ENCODE measurements at regions not wholly inside any gene's neighbourhood (a gene's known extent, or its start where the extent isn't known, plus 50 kb on each side); places are given as distances from the start of the nearest gene placed in this dataset.
A peak's percentile ranks its signal among the peaks of the same experiment; 100 is the strongest.
"Not testable (repeated sequence)": the region's sequence is repeated elsewhere in the genome, so short reads cannot be mapped to it uniquely, and the experiment has no call there.

DNA sequence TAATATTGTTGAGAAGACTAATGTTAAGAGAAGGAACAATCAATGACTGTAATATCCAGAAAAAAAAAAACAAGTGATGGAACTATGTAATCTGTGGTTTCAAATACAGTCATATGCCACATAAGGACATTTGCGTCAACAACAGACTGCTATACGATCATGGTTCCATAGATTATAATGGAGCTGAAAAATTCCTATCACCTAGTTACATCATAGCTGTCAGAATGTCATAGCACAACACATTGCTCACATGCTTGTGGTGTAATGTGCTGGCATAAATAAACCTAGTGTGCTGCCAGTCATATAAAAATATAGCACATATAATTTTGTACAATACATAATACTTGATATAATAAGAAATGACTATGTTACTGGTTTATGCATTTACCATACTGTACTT lies 653.5 kb downstream of the TRHDE start:
- H3K27me3 ChIP-seq (ENCODE audit: insufficient read depth, low read depth), result no peaks in the 10 kb centered on the region
- H3F3A ChIP-seq (ENCODE audit: insufficient read depth, low read depth), result no peaks in the 10 kb centered on the region
- H2AFZ ChIP-seq, result no peak overlapping the region
- no peak overlapping the region for H3K4me3 ChIP-seq
- no peaks in the 10 kb centered on the region for H3K9me3 ChIP-seq (ENCODE audit: insufficient read depth, low read depth)
- H3K36me3 ChIP-seq (ENCODE audit: low read depth), result no peaks in the 10 kb centered on the region
- intact Hi-C loops (cut with micrococcal nuclease; ENCODE audit: unreplicated experiment), result no loop called here
- no peaks in the 10 kb centered on the region for H3K9me2 ChIP-seq (ENCODE audit: insufficient read depth)
- no peaks in the 10 kb centered on the region for H3K79me2 ChIP-seq (ENCODE audit: low read depth)
- ChIA-PET CTCF (no interaction called here), POLR2A (ENCODE audit: unreplicated experiment) (no interaction called here)
- DNase-seq, result no peak
- TF ChIP-seq, protein P1, sequence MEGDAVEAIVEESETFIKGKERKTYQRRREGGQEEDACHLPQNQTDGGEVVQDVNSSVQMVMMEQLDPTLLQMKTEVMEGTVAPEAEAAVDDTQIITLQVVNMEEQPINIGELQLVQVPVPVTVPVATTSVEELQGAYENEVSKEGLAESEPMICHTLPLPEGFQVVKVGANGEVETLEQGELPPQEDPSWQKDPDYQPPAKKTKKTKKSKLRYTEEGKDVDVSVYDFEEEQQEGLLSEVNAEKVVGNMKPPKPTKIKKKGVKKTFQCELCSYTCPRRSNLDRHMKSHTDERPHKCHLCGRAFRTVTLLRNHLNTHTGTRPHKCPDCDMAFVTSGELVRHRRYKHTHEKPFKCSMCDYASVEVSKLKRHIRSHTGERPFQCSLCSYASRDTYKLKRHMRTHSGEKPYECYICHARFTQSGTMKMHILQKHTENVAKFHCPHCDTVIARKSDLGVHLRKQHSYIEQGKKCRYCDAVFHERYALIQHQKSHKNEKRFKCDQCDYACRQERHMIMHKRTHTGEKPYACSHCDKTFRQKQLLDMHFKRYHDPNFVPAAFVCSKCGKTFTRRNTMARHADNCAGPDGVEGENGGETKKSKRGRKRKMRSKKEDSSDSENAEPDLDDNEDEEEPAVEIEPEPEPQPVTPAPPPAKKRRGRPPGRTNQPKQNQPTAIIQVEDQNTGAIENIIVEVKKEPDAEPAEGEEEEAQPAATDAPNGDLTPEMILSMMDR (conservative IDR thresholded peaks at IDR 0.05), result no peak
- no peak for TF ChIP-seq EZH2 (IDR thresholded peaks at IDR 0.05; ENCODE audit: low read depth)
- no peak overlapping the region for H3K4me2 ChIP-seq
- no peaks in the 10 kb centered on the region for H3K4me1 ChIP-seq (replicated peaks; ENCODE audit: insufficient read depth)
- BruUV-seq (replicated peaks), result no TSS peak
- no peak overlapping the region for H3K27ac ChIP-seq
- H4K20me1 ChIP-seq (ENCODE audit: insufficient read depth), result no peaks in the 10 kb centered on the region

GRCh38 chr12:72931838-72932237 lies 659.7 kb downstream of the TRHDE start:
- H3K27me3 ChIP-seq (ENCODE audit: insufficient read depth, low read depth); POLR2A ChIA-PET (ENCODE audit: unreplicated experiment); intact Hi-C loops (cut with micrococcal nuclease; ENCODE audit: unreplicated experiment); CTCF ChIA-PET; H3K27ac ChIP-seq; BruUV-seq (replicated peaks); H3K4me1 ChIP-seq (replicated peaks; ENCODE audit: insufficient read depth); H3K4me3 ChIP-seq; H4K20me1 ChIP-seq (ENCODE audit: insufficient read depth); H3K9me2 ChIP-seq (ENCODE audit: insufficient read depth); H3K36me3 ChIP-seq (ENCODE audit: low read depth); H3K4me2 ChIP-seq; H3K9me3 ChIP-seq (ENCODE audit: insufficient read depth, low read depth); H3K79me2 ChIP-seq (ENCODE audit: low read depth); H3F3A ChIP-seq (ENCODE audit: insufficient read depth, low read depth); H2AFZ ChIP-seq: not testable (repeated sequence)
- peak in 1 of 2 experiments; percentile 2 for DNase-seq

DNA sequence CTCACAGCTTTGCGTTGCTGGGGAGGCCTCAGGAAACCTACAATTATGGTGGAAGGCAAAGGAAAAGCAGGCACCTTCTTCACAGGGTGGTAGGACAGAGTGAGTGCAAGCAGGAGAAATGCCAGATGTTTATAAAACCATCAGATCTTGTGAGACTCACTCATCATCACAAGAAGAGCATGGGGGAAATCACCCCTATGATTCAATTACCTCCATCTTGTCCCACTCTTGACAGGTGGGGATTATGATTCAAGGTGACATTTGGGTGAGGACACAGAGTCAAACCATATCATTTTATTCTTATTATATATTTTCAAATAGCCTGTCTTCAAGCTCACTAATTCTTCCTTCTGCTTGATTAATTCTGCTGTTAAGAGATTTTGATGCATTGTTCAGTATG lies 665.3 kb downstream of the TRHDE start:
- no peaks in the 10 kb centered on the region for H3K79me2 ChIP-seq (ENCODE audit: low read depth)
- no TSS peak for BruUV-seq (replicated peaks)
- H3K27ac ChIP-seq, result no peak overlapping the region
- H2AFZ ChIP-seq, result no peak overlapping the region
- no peak overlapping the region for H3K4me3 ChIP-seq
- ChIA-PET CTCF (no interaction called here), POLR2A (ENCODE audit: unreplicated experiment) (no interaction called here)
- H3F3A ChIP-seq (ENCODE audit: insufficient read depth, low read depth), result no peaks in the 10 kb centered on the region
- H3K4me2 ChIP-seq, result no peak overlapping the region
- DNase-seq, result no peak
- H3K27me3 ChIP-seq (ENCODE audit: insufficient read depth, low read depth), result no peaks in the 10 kb centered on the region
- H3K9me2 ChIP-seq (ENCODE audit: insufficient read depth), result no peaks in the 10 kb centered on the region
- intact Hi-C loops (cut with micrococcal nuclease; ENCODE audit: unreplicated experiment), result no loop called here
- TF ChIP-seq, protein P1 (conservative IDR thresholded peaks at IDR 0.05), result no peak
- no peak for TF ChIP-seq EZH2 (IDR thresholded peaks at IDR 0.05; ENCODE audit: low read depth)
- H3K9me3 ChIP-seq (ENCODE audit: insufficient read depth, low read depth), result no peaks in the 10 kb centered on the region
- H3K4me1 ChIP-seq (replicated peaks; ENCODE audit: insufficient read depth), result no peaks in the 10 kb centered on the region
- no peaks in the 10 kb centered on the region for H4K20me1 ChIP-seq (ENCODE audit: insufficient read depth)
- no peaks in the 10 kb centered on the region for H3K36me3 ChIP-seq (ENCODE audit: low read depth)

GRCh38 chr12:72957454-72957853 lies 685.3 kb downstream of the TRHDE start:
- POLR2A ChIA-PET (ENCODE audit: unreplicated experiment), result no interaction called here
- H3K9me3 ChIP-seq (ENCODE audit: insufficient read depth, low read depth), result no peaks in the 10 kb centered on the region
- DNase-seq, result no peak
- H3K36me3 ChIP-seq (ENCODE audit: low read depth), result no peaks in the 10 kb centered on the region
- no peaks in the 10 kb centered on the region for H3F3A ChIP-seq (ENCODE audit: insufficient read depth, low read depth)
- intact Hi-C loops (cut with micrococcal nuclease; ENCODE audit: unreplicated experiment), result no loop called here
- H3K9me2 ChIP-seq (ENCODE audit: insufficient read depth), result no peaks in the 10 kb centered on the region
- H3K27ac ChIP-seq, result no peak overlapping the region
- no peaks in the 10 kb centered on the region for H3K79me2 ChIP-seq (ENCODE audit: low read depth)
- no peaks in the 10 kb centered on the region for H4K20me1 ChIP-seq (ENCODE audit: insufficient read depth)
- H3K4me3 ChIP-seq, result no peak overlapping the region
- no peak for TF ChIP-seq EZH2 (IDR thresholded peaks at IDR 0.05; ENCODE audit: low read depth)
- TF ChIP-seq, protein P1 (conservative IDR thresholded peaks at IDR 0.05), result no peak
- BruUV-seq (replicated peaks), result no TSS peak
- no peaks in the 10 kb centered on the region for H3K27me3 ChIP-seq (ENCODE audit: insufficient read depth, low read depth)
- H3K4me1 ChIP-seq (replicated peaks; ENCODE audit: insufficient read depth), result no peaks in the 10 kb centered on the region
- CTCF ChIA-PET, result no interaction called here
- no peak overlapping the region for H2AFZ ChIP-seq
- H3K4me2 ChIP-seq, result no peak overlapping the region
